Endothelial cell (in vitro differentiated cells): ENCODE measurements at regions not wholly inside any gene's neighbourhood (a gene's known extent, or its start where the extent isn't known, plus 50 kb on each side); places are given as distances from the start of the nearest gene placed in this dataset.

Source experiments
- DNase-seq: peaks from one replicate; pipeline ENCODE4 v3.0.0; 2021; ENCODE audit warnings: low spot score
- H3K27ac Mint-ChIP-seq: one replicate; pipeline ENCODE4 v1.8.0; 2021; ENCODE audit warnings: mixed read lengths, inconsistent platforms; ENCODE audit not compliant: unreplicated experiment
- H3K27me3 Mint-ChIP-seq: one replicate; pipeline ENCODE4 v1.8.0; 2021; ENCODE audit warnings: mild to moderate bottlenecking, moderate library complexity, mixed read lengths, inconsistent platforms; ENCODE audit not compliant: unreplicated experiment
- H3K36me3 Mint-ChIP-seq: one replicate; pipeline ENCODE4 v1.8.0; 2021; ENCODE audit warnings: mild to moderate bottlenecking, low read depth, mixed read lengths, inconsistent platforms; ENCODE audit not compliant: unreplicated experiment
- H3K4me1 Mint-ChIP-seq: one replicate; pipeline ENCODE4 v1.8.0; 2021; ENCODE audit warnings: mild to moderate bottlenecking, mixed read lengths, inconsistent platforms; ENCODE audit not compliant: unreplicated experiment
- H3K4me3 Mint-ChIP-seq: one replicate; pipeline ENCODE4 v1.8.0; 2021; ENCODE audit warnings: mild to moderate bottlenecking, mixed read lengths, inconsistent platforms; ENCODE audit not compliant: unreplicated experiment
- H3K9me3 Mint-ChIP-seq: one replicate; pipeline ENCODE4 v1.8.0; 2021; ENCODE audit warnings: mixed read lengths, inconsistent platforms; ENCODE audit not compliant: unreplicated experiment
- TF ChIP-seq, protein P1 (sequence below): fragments of 200-600 bp; sonication (generic); IDR thresholded peaks from one replicate; pipeline ENCODE4 v1.5.0; 2021; ENCODE audit warnings: antibody characterized with exemption; ENCODE audit not compliant: unreplicated experiment

DNA sequence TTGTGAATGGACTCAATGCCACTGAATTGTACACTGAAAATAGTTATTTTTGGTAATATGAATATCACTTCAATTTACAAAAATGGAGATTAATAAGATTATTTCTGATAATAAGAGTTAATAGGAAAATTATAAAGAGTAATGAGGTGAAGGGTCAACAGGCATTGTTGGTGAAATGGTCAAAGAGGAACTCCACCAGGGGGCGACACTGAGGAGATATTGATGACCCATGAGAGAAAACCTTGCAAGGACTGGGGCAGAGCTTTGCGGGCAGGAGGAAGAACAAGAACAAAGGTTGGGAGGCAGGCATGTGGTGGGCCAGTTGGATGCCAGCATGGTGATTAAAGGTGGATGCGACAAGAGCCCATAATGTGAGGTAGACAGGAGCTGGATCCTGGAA lies 74.0 kb upstream of the XYLT1 start:
- Mint-ChIP-seq H3K36me3 (no peaks in the 10 kb centered on the region), H3K9me3 (no peaks in the 10 kb centered on the region), H3K4me1 (no peaks in the 10 kb centered on the region), H3K27me3 (no peaks in the 10 kb centered on the region), H3K4me3 (no peak overlapping the region), H3K27ac (no peak overlapping the region)
- TF ChIP-seq, protein P1, sequence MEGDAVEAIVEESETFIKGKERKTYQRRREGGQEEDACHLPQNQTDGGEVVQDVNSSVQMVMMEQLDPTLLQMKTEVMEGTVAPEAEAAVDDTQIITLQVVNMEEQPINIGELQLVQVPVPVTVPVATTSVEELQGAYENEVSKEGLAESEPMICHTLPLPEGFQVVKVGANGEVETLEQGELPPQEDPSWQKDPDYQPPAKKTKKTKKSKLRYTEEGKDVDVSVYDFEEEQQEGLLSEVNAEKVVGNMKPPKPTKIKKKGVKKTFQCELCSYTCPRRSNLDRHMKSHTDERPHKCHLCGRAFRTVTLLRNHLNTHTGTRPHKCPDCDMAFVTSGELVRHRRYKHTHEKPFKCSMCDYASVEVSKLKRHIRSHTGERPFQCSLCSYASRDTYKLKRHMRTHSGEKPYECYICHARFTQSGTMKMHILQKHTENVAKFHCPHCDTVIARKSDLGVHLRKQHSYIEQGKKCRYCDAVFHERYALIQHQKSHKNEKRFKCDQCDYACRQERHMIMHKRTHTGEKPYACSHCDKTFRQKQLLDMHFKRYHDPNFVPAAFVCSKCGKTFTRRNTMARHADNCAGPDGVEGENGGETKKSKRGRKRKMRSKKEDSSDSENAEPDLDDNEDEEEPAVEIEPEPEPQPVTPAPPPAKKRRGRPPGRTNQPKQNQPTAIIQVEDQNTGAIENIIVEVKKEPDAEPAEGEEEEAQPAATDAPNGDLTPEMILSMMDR = peak; percentile 72
- DNase-seq = peak; percentile 10

DNA sequence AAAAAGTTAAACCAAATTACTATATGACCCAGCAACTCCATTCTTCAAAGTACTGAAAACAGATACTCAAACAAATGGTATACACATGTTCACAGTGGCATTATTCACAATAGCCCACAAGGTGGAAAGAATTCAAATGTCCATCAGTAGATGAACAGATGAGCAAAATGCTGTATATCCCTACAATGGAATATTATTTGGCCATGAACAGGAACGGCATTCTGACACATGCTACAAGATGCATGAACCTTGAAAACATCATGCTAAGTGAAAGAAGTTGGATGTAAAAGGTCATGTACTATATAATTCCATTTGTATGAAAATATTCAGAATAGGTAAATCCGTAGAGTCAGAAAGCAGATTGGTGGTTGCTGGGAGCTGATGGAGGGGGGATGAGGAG lies 73.5 kb upstream of the XYLT1 start:
- TF ChIP-seq, protein P1 = no peak
- no peaks in the 10 kb centered on the region for H3K36me3 Mint-ChIP-seq
- H3K27me3 Mint-ChIP-seq = no peaks in the 10 kb centered on the region
- H3K4me3 Mint-ChIP-seq = no peak overlapping the region
- H3K9me3 Mint-ChIP-seq = no peaks in the 10 kb centered on the region
- H3K4me1 Mint-ChIP-seq = no peaks in the 10 kb centered on the region
- H3K27ac Mint-ChIP-seq = no peak overlapping the region
- DNase-seq = no peak

DNA sequence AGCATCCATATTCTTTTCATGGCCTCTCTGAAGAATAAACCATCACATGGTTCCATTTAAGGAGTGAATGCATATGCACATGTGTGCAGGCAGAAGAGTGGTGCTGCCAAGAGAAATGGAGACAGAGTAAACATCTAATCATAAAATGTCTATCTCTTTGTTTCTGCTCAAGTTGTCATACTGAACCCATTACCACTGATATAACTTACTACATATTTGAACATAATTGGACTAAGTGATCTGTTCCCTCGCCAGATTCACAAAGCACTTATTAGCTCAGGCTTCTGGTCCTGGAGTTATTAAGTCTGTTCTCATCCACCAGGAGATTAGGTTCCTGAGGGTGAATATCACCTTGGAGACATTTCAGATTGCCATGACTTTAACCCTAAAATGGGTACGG lies 72.3 kb upstream of the XYLT1 start:
- Mint-ChIP-seq H3K4me3 (no peak overlapping the region), H3K27me3 (no peaks in the 10 kb centered on the region), H3K4me1 (no peaks in the 10 kb centered on the region), H3K27ac (no peak overlapping the region), H3K36me3 (no peaks in the 10 kb centered on the region), H3K9me3 (no peaks in the 10 kb centered on the region)
- DNase-seq = no peak
- TF ChIP-seq, protein P1 = no peak

DNA sequence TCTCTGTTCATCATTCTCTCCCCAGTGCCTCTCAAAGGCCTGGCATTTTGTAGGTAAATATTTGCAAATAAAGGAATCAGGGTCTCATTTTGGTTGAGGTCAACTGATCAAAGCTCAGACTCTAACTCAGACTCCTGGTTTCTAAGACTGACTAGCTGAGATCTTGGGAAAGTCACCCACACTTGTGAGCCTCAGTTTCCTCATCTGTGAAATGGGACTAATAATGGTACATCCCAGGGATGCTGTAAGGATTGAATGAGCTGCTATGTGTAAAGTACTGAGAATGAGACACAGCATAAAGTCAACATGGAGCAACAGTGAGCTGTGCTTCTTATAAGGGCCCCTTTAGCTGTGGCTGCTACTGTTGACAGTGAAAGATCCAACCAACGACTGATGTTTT lies 70.6 kb upstream of the XYLT1 start:
- TF ChIP-seq, protein P1 = no peak
- Mint-ChIP-seq H3K27ac (no peak overlapping the region), H3K27me3 (no peaks in the 10 kb centered on the region), H3K9me3 (no peaks in the 10 kb centered on the region), H3K36me3 (no peaks in the 10 kb centered on the region), H3K4me1 (no peaks in the 10 kb centered on the region), H3K4me3 (no peak overlapping the region)
- DNase-seq = no peak

DNA sequence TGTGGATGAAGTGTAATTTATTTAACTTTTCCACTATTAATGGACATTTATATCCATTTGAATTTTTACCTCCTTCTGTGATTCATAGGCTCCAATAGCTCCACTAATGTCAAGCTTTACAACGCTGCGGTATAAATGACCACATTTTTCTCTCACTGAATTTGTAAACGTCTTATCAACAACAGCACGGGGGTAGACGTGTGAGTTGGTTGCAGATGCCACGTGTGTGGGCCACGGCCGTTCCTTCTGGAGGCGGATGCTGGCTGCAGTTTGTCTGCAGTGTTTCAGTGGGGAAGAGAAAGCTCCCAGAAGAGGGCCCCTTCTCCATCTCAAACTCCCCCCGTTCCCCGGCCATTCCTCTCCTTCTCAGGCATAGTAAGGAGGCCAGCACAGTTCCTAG lies 68.2 kb upstream of the XYLT1 start:
- Mint-ChIP-seq H3K27me3 (no peaks in the 10 kb centered on the region), H3K27ac (no peak overlapping the region), H3K36me3 (no peaks in the 10 kb centered on the region), H3K4me1 (no peaks in the 10 kb centered on the region), H3K9me3 (no peaks in the 10 kb centered on the region), H3K4me3 (no peak overlapping the region)
- TF ChIP-seq, protein P1 = no peak
- DNase-seq = no peak
